Nephron progenitor cell (in vitro differentiated cells): ENCODE measurements at regions not wholly inside any gene's neighbourhood (a gene's known extent, or its start where the extent isn't known, plus 50 kb on each side); places are given as distances from the start of the nearest gene placed in this dataset.

Experiments
- DNase-seq: peaks from one replicate; pipeline ENCODE4 v3.0.0; 2021
- H3K27ac Mint-ChIP-seq: 2 replicates; pipeline ENCODE4 v1.8.0; 2021; ENCODE audit warnings: mild to moderate bottlenecking, moderate library complexity, mixed read lengths
- H3K27me3 Mint-ChIP-seq: 2 replicates; pipeline ENCODE4 v1.8.0; 2021; ENCODE audit warnings: mild to moderate bottlenecking, low read depth, mixed read lengths; ENCODE audit not compliant: poor library complexity
- H3K36me3 Mint-ChIP-seq: 2 replicates; pipeline ENCODE4 v1.8.0; 2021; ENCODE audit warnings: low read depth, mixed read lengths
- H3K4me1 Mint-ChIP-seq: 2 replicates; pipeline ENCODE4 v1.8.0; 2021; ENCODE audit warnings: mixed read lengths
- H3K4me3 Mint-ChIP-seq: 2 replicates; pipeline ENCODE4 v1.8.0; 2021; ENCODE audit warnings: mild to moderate bottlenecking, moderate library complexity, mixed read lengths
- H3K9me3 Mint-ChIP-seq: 2 replicates; pipeline ENCODE4 v1.8.0; 2021; ENCODE audit warnings: mild to moderate bottlenecking, moderate library complexity, mixed read lengths
- CTCF ChIP-seq: fragments of 200-600 bp; sonication (generic); IDR thresholded peaks from 2 replicates; pipeline ENCODE4 v1.5.0; 2021; ENCODE audit warnings: antibody characterized with exemption

- no peak for DNase-seq
- Mint-ChIP-seq H3K4me1 (peaks cover 6% of the 10 kb centered on the region), H3K9me3 (peaks cover 7% of the 10 kb centered on the region), H3K4me3 (no peak overlapping the region), H3K27ac (no peak overlapping the region), H3K27me3 (peaks cover 10% of the 10 kb centered on the region), H3K36me3 (no peaks in the 10 kb centered on the region)
- no peak for TF ChIP-seq CTCF
These were observed 371.1 kb downstream of the FOXA2 start for GRCh38 chr20:22213271-22213670.

- Mint-ChIP-seq H3K9me3 (peaks cover 25% of the 10 kb centered on the region), H3K4me3 (no peak overlapping the region), H3K4me1 (no peaks in the 10 kb centered on the region), H3K27ac (no peak overlapping the region), H3K36me3 (no peaks in the 10 kb centered on the region), H3K27me3 (peaks cover 9% of the 10 kb centered on the region)
- no peak for TF ChIP-seq CTCF
- DNase-seq, result no peak
These were observed 377.1 kb downstream of the FOXA2 start for GRCh38 chr20:22207280-22207679.

- no peaks in the 10 kb centered on the region for H3K4me1 Mint-ChIP-seq
- H3K27ac Mint-ChIP-seq, result no peak overlapping the region
- peaks cover 15% of the 10 kb centered on the region for H3K27me3 Mint-ChIP-seq
These were observed 379.6 kb downstream of the FOXA2 start for GRCh38 chr20:22204801-22205200.

GRCh38 chr20:22182148-22182547 lies 402.2 kb downstream of the FOXA2 start:
- Mint-ChIP-seq H3K27me3 (peaks cover 8% of the 10 kb centered on the region), H3K27ac (no peak overlapping the region), H3K4me3 (no peak overlapping the region), H3K9me3 (no peaks in the 10 kb centered on the region), H3K36me3 (no peaks in the 10 kb centered on the region), H3K4me1 (no peaks in the 10 kb centered on the region)
- DNase-seq, result no peak
- no peak for TF ChIP-seq CTCF

More at GRCh38 chr20:22204801-22205200, 379.6 kb downstream of the FOXA2 start:
- H3K4me3 Mint-ChIP-seq, result no peak overlapping the region
- peaks cover 25% of the 10 kb centered on the region for H3K9me3 Mint-ChIP-seq
- no peak for TF ChIP-seq CTCF
- no peaks in the 10 kb centered on the region for H3K36me3 Mint-ChIP-seq
- no peak for DNase-seq

GRCh38 chr20:22180244-22180643 lies 404.1 kb downstream of the FOXA2 start:
- Mint-ChIP-seq H3K36me3 (no peaks in the 10 kb centered on the region), H3K27me3 (peaks cover 8% of the 10 kb centered on the region), H3K4me3 (no peak overlapping the region), H3K9me3 (peaks cover 10% of the 10 kb centered on the region), H3K27ac (no peak overlapping the region), H3K4me1 (no peaks in the 10 kb centered on the region)
- TF ChIP-seq CTCF, result peak; percentile 40
- DNase-seq, result peak; percentile 15

- Mint-ChIP-seq H3K4me3 (no peak overlapping the region), H3K27me3 (peaks cover 10% of the 10 kb centered on the region), H3K9me3 (no peaks in the 10 kb centered on the region), H3K27ac (no peak overlapping the region), H3K4me1 (peaks cover 27% of the 10 kb centered on the region), H3K36me3 (no peaks in the 10 kb centered on the region)
- no peak for TF ChIP-seq CTCF
- DNase-seq, result no peak
These were observed 424.2 kb downstream of the FOXA2 start for GRCh38 chr20:22160101-22160652.
